IMR-90 (cell line): ENCODE measurements at regions not wholly inside any gene's neighbourhood (a gene's known extent, or its start where the extent isn't known, plus 50 kb on each side); places are given as distances from the start of the nearest gene placed in this dataset.
A peak's percentile ranks its signal among the peaks of the same experiment; 100 is the strongest.

Experiments used
- BHLHE40 ChIP-seq: fragments of 150-350 bp; IDR thresholded peaks from 2 replicates; pipeline ENCODE4 v1.6.1; 2016; ENCODE audit warnings: mild to moderate bottlenecking, low read depth, low read length
- CEBPB ChIP-seq: IDR thresholded peaks from 2 replicates; pipeline ENCODE4 v1.6.1; 2012; ENCODE audit warnings: low read depth, low read length, improper control_type of control experiment
- CTCF ChIP-seq: conservative IDR thresholded peaks from 2 replicates; pipeline ENCODE4 v1.5.1; 2012; ENCODE audit warnings: mild to moderate bottlenecking, low read depth, low read length, improper control_type of control experiment
- MAFK ChIP-seq: IDR thresholded peaks from 2 replicates; pipeline ENCODE4 v1.6.1; 2012; ENCODE audit warnings: low read depth, low read length, improper control_type of control experiment
- POLR2A ChIP-seq: IDR thresholded peaks from 2 replicates; pipeline ENCODE4 v1.6.1; 2012; ENCODE audit warnings: mild to moderate bottlenecking, low read depth, low read length
- RAD21 ChIP-seq: IDR thresholded peaks from 2 replicates; pipeline ENCODE4 v1.6.1; 2012; ENCODE audit warnings: low read length, improper control_type of control experiment
- RFX5 ChIP-seq: IDR thresholded peaks from 2 replicates; pipeline ENCODE4 v1.8.0; 2012; ENCODE audit warnings: low read depth, mild to moderate bottlenecking, low read length, moderate library complexity

- no peak for TF ChIP-seq CTCF
- no peak for TF ChIP-seq RFX5
- no peak for TF ChIP-seq POLR2A
- TF ChIP-seq RAD21, result no peak
- no peak for TF ChIP-seq CEBPB
- no peak for TF ChIP-seq BHLHE40
- TF ChIP-seq MAFK, result peak; percentile 92
These were observed 119.8 kb upstream of the ARHGAP28 start for GRCh38 chr18:6609666-6610264.
